HepG2 (cell line): ENCODE measurements at regions not wholly inside any gene's neighbourhood (a gene's known extent, or its start where the extent isn't known, plus 50 kb on each side); places are given as distances from the start of the nearest gene placed in this dataset.

Experiments
- ATAC-seq: fragments of 200-7000 bp; cut with Tn5 transposase; 3 replicates; pipeline ENCODE4 v1.9.1; 2020; ENCODE audit warnings: mild to moderate bottlenecking, moderate library complexity
- BruUV-seq: library from RNA; stranded (reverse); fragments of 400-500 nt; replicated peaks from 2 replicates; lab custom pipeline; 2021; lab: Mats Ljungman, UMichigan
- CTCF ChIA-PET: fragments of 300-600 bp; formaldehyde crosslinking; extraction: SDS; loops from one replicate; lab custom pipeline; 2021; ENCODE audit warnings: low total read pairs, inconsistent platforms, low intra/inter-chr PET ratio; lab: Yijun Ruan, JAX
- POLR2A ChIA-PET: fragments of 350-600 bp; sonication (Branson Sonifier 250); formaldehyde crosslinking; loops from one replicate; lab custom pipeline; 2020; ENCODE audit warnings: antibody characterized with exemption, inconsistent platforms; lab: Yijun Ruan, JAX
- DNase-seq: peaks from one replicate; pipeline ENCODE4 v3.0.0-alpha.2; 2015; ENCODE audit warnings: low spot score
- FAIRE-seq: peaks from 3 replicates; lab custom pipeline; 2011; peaks lifted over from hg19 to GRCh38; lab: Jason Lieb, UNC
- H2AFZ ChIP-seq: one replicate; pipeline ENCODE4 v1.6.1; 2011; ENCODE audit warnings: low read length, inconsistent platforms
- H3K27ac ChIP-seq: fragments of 300-600 bp; 3 replicates; pipeline ENCODE4 v1.8.0; 2011; ENCODE audit warnings: mixed run types, mild to moderate bottlenecking, mixed read lengths, low read length, inconsistent platforms; ENCODE audit not compliant: insufficient read depth; ENCODE audit errors: extremely low read length
- H3K27me3 ChIP-seq, 2 experiments: fragments of 200-600 bp in 1 of 2; 2 replicates in 1 of 2; 3 replicates in 1 of 2; pipeline versions ENCODE4 v1.6.0 to v1.8.0; 2011; ENCODE audit warnings: low read length in 2 of 2, mild to moderate bottlenecking in 2 of 2, moderate library complexity in 2 of 2, inconsistent platforms in 1 of 2; ENCODE audit not compliant: insufficient read depth in 2 of 2, control insufficient read depth in 1 of 2
- H3K36me3 ChIP-seq, 2 experiments: fragments of 200-600 bp in 1 of 2; replicated peaks in 1 of 2; 2 replicates in 1 of 2; 3 replicates in 1 of 2; pipeline versions ENCODE4 v1.5.1 to v1.8.0; 2011; ENCODE audit warnings: low read length in 2 of 2, inconsistent platforms in 1 of 2; ENCODE audit not compliant: insufficient read depth in 2 of 2, control insufficient read depth in 1 of 2
- H3K4me1 ChIP-seq: 2 replicates; pipeline ENCODE4 v1.5.1; 2012; ENCODE audit warnings: low read length, inconsistent platforms; ENCODE audit not compliant: insufficient read depth
- H3K4me2 ChIP-seq: 2 replicates; pipeline ENCODE4 v1.6.0; 2011; ENCODE audit warnings: low read depth, low read length, inconsistent platforms
- H3K4me3 ChIP-seq, 3 experiments: fragments of 200-600 bp in 1 of 3; sonication (generic), shearing (Covaris generic) in 1 of 3; replicated peaks in 1 of 3; 2 replicates each; pipeline ENCODE4 v1.5.1; 2011 to 2016; ENCODE audit warnings: low read length in 3 of 3, inconsistent platforms in 2 of 3, low read depth in 2 of 3, mild to moderate bottlenecking in 2 of 3, control low read depth in 1 of 3, mixed read lengths in 1 of 3; ENCODE audit not compliant: insufficient read depth in 1 of 3
- H3K79me2 ChIP-seq: one replicate; pipeline ENCODE4 v1.6.1; 2011; ENCODE audit warnings: low read length, inconsistent platforms; ENCODE audit not compliant: insufficient read depth
- H3K9ac ChIP-seq: 2 replicates; pipeline ENCODE4 v1.6.0; 2011; ENCODE audit warnings: mild to moderate bottlenecking, low read depth, low read length, inconsistent platforms; ENCODE audit not compliant: insufficient read depth
- H3K9me3 ChIP-seq: 2 replicates; pipeline ENCODE4 v1.5.1; 2012; ENCODE audit warnings: mild to moderate bottlenecking, low read length
- H4K20me1 ChIP-seq: 2 replicates; pipeline ENCODE4 v1.6.0; 2011; ENCODE audit warnings: inconsistent platforms, mild to moderate bottlenecking, low read length, moderate library complexity; ENCODE audit not compliant: insufficient read depth
- CREBL2 ChIP-seq: sonication (generic); formaldehyde crosslinking; IDR thresholded peaks from 2 replicates; pipeline ENCODE4 v1.8.1; 2023; ENCODE audit warnings: missing genetic modification reagents, mild to moderate bottlenecking, borderline replicate concordance
- DPF2 ChIP-seq: sonication (generic); formaldehyde crosslinking; IDR thresholded peaks from 2 replicates; pipeline ENCODE4 v1.4.0; 2020; ENCODE audit warnings: mild to moderate bottlenecking, low read depth, missing genetic modification reagents, borderline replicate concordance
- KDM5A ChIP-seq: fragments of 200-600 bp; sonication (generic); IDR thresholded peaks from 2 replicates; pipeline ENCODE4 v1.7.0; 2018; ENCODE audit warnings: antibody characterized with exemption, mild to moderate bottlenecking, low read length, borderline replicate concordance
- PTBP1 ChIP-seq: fragments of 200-400 bp; formaldehyde crosslinking; IDR thresholded peaks from 2 replicates; pipeline ENCODE4 v1.6.1; 2018; ENCODE audit warnings: low read length, low read depth; ENCODE audit not compliant: poor library complexity, severe bottlenecking
- SNAPC5 ChIP-seq: sonication (generic); formaldehyde crosslinking; IDR thresholded peaks from 2 replicates; pipeline ENCODE4 v1.8.1; 2023; ENCODE audit warnings: mild to moderate bottlenecking, missing genetic modification reagents, borderline replicate concordance
- TRAFD1 ChIP-seq: sonication (generic); formaldehyde crosslinking; IDR thresholded peaks from 2 replicates; pipeline ENCODE4 v1.5.1; 2020; ENCODE audit warnings: missing genetic modification reagents, mild to moderate bottlenecking, borderline replicate concordance
- ZBTB21 ChIP-seq: sonication (generic); formaldehyde crosslinking; IDR thresholded peaks from 2 replicates; pipeline ENCODE4 v1.4.0; 2020; ENCODE audit warnings: missing genetic modification reagents
- ZHX1 ChIP-seq: sonication (generic); formaldehyde crosslinking; IDR thresholded peaks from 2 replicates; pipeline ENCODE4 v1.8.1; 2022; ENCODE audit warnings: low read depth, mild to moderate bottlenecking, missing genetic modification reagents
- ZNF275 ChIP-seq: sonication (generic); formaldehyde crosslinking; IDR thresholded peaks from 2 replicates; pipeline ENCODE4 v1.8.0; 2022; ENCODE audit warnings: missing genetic modification reagents, mild to moderate bottlenecking, inconsistent platforms, borderline replicate concordance
- ZNF619 ChIP-seq: sonication (generic); formaldehyde crosslinking; IDR thresholded peaks from 2 replicates; pipeline ENCODE4 v1.4.0; 2020; ENCODE audit warnings: mild to moderate bottlenecking, missing genetic modification reagents
- ZNF740 ChIP-seq: sonication (generic); formaldehyde crosslinking; IDR thresholded peaks from 2 replicates; pipeline ENCODE4 v1.4.0; 2020; ENCODE audit warnings: missing genetic modification reagents
- ZNF83 ChIP-seq: sonication (generic); formaldehyde crosslinking; IDR thresholded peaks from 2 replicates; pipeline ENCODE4 v1.4.0; 2020; ENCODE audit warnings: missing genetic modification reagents, mild to moderate bottlenecking, borderline replicate concordance
- WGBS: methylation state at CpG from one replicate; pipeline ENCODE4 v1.1.6; 2017; ENCODE audit warnings: low lambda C conversion rate; 5-methylcytosine and 5-hydroxymethylcytosine counted together
- in situ Hi-C: cut with HindIII; loops from 2 replicates; pipeline ENCODE4 v1.10.0; 2017; ENCODE audit warnings: low pct_unique_long_range_greater_than_20kb; ENCODE audit not compliant: extremely low pct_ligation_motif_present
- intact Hi-C: fragments of 100-400 bp; cut with micrococcal nuclease; formaldehyde crosslinking; loops from one replicate; pipeline ENCODE4 v1.10.0; 2022; ENCODE audit not compliant: unreplicated experiment

GRCh38 chr19:27672309-27673047 lies 1540.5 kb downstream of the UQCRFS1 start:
- in situ Hi-C loops (no loop called here), intact Hi-C loops (no loop called here)
- Histone ChIP-seq H2AFZ (no peak overlapping the region), H3K27me3 (no peaks in the 10 kb centered on the region), H3K9ac (no peak overlapping the region), H3K36me3 (no peaks in the 10 kb centered on the region), H3K27ac (no peak overlapping the region), H3K79me2 (no peaks in the 10 kb centered on the region), H3K9me3 (peaks cover 100% of the 10 kb centered on the region), H4K20me1 (no peaks in the 10 kb centered on the region), H3K4me2 (no peak overlapping the region), H3K4me3 (no peak overlapping the region), H3K4me1 (no peaks in the 10 kb centered on the region)
- POLR2A ChIA-PET = no interaction called here
- no peak for FAIRE-seq
- ATAC-seq = no peak
- no TSS peak for BruUV-seq
- no peak for DNase-seq
- CTCF ChIA-PET = no interaction called here
- WGBS = 0% methylated on average over 2 of the region's 10 CpGs
- TF ChIP-seq ZNF83 (CRISPR knock-in tag) (no peak), DPF2 (CRISPR knock-in tag) (no peak), CREBL2 (CRISPR knock-in tag) (no peak), SNAPC5 (CRISPR knock-in tag) (no peak), PTBP1 (no peak), ZNF740 (CRISPR knock-in tag) (no peak), KDM5A (no peak), ZBTB21 (CRISPR knock-in tag) (no peak), ZHX1 (CRISPR knock-in tag) (no peak), TRAFD1 (CRISPR knock-in tag) (no peak), ZNF275 (CRISPR knock-in tag) (no peak), ZNF619 (CRISPR knock-in tag) (no peak)
